ENCODE measurements at regions not wholly inside any gene's neighbourhood (a gene's known extent, or its start where the extent isn't known, plus 50 kb on each side); places are given as distances from the start of the nearest gene placed in this dataset.
"Not testable (repeated sequence)": the region's sequence is repeated elsewhere in the genome, so short reads cannot be mapped to it uniquely, and the experiment has no call there.

DNA sequence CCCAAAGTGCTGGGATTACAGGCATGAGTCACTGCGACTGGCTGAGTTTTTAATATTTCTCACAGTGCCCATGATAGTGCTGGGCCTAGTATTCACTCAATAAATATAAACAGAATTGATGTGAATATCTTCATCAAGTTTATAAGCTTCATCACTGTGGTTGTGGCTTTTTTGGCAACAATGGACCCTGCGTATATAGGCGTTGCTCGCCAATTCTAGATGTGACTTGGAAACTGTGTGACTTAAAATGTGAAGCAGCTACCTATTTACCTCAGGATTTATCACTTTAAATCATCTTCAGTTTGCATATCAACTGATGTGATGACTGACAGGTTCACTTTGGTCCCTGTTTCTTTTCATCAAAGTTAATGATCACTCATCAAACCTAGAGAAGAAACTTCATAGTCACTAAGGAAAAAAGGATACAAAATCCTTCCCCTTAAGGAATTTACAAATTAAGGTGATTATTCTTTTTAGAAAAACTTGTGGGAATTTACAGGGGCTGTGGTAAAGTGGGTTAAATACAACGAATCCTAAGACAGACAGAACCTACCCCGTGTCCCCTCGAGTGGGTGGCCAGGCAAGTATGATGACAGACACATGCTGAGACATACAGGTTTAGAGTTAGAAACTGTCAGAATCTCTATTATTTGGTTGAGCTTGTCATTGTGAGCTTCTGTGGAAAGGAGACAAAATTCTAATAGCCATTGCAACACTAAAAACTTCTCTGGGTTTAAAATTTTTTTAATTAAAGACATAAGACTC lies 101.3 kb downstream of the AKAP11 start:
- no peak for DNase-seq (ENCODE audit: low read depth)

DNA sequence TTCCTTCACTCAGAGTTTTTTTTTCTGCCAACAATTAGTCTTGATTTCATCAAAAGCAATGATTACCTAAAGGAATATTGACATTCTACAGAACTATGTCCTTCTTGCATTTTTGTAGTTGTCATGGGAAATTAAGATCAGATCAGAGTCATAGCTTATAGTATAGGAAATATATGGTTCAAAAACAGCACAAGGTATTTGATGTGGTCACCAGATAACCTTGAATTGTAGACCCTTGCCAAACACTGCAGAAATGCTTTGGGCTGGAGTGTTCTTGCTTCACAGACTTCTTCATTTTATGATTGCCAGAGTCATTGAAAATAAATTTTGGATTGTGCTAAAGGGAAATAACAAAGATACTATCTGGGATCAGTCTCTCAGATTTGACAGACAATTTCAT lies 103.7 kb downstream of the AKAP11 start:
- no peak for DNase-seq (ENCODE audit: low read depth)

- no peak for DNase-seq (ENCODE audit: low read depth)
These were observed 105.9 kb downstream of the AKAP11 start for GRCh38 chr13:42377640-42378382.

GRCh38 chr13:42378383-42378780 lies 106.4 kb downstream of the AKAP11 start:
- DNase-seq (ENCODE audit: low read depth) = no peak

GRCh38 chr13:42379241-42379640 lies 107.3 kb downstream of the AKAP11 start:
- DNase-seq (ENCODE audit: low read depth) = no peak

GRCh38 chr13:42380420-42381164 lies 108.6 kb downstream of the AKAP11 start:
- DNase-seq (ENCODE audit: low read depth) = no peak

DNA sequence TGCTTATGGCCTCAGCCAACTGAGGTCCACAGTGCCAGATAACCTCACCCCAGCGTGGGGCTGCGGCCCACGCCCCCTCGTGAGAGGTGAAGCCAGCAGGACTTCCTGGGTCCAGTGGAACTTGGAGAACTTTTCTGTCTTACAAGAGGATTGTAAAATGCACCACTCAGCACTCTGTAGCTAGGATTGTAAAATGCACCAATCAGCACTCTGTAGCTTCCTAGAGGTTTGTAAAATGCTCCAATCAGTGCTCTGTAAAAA lies 109.1 kb downstream of the AKAP11 start:
- DNase-seq (ENCODE audit: low read depth) = no peak

DNA sequence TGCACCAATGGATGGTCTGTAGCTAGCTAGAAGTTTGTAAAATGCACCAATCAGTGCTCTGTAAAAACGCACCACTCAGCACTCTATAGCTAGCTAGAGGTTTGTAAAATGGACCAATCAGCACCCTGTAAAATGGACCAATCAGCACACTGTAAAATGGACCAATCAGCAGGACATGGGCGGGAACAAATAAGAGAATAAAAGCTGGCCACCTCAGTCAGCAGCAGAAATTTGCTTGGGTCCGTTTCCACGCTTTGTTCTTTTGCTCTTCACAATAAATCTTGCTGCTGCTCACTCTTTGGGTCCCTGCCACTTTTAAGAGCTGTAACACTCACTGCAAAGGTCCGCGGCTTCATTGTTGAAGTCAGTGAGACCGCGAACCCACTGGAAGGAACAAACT lies 109.5 kb downstream of the AKAP11 start:
- not testable (repeated sequence) for DNase-seq (ENCODE audit: low read depth)

DNA sequence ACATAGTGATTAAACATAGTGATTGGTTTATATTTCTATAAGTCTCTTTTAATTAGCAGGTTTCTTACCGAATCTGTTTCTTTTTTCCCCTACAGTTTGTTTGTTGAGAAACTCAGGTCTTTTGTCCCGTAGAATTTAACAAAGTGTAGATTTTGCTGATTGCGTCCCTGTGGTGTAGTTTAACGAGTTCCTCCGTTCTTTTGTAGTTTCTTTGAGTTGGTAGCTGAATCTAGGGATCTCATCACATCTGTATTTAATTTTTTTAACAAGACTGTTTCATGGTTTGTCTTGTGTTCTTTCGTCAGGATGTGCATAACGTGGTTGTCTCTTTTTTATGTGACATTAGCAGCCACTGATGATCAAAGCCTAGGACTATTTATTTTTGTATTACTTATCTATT lies 111.1 kb downstream of the AKAP11 start:
- DNase-seq (ENCODE audit: low read depth) = no peak

- DNase-seq (ENCODE audit: low read depth) = no peak
These were observed 112.3 kb downstream of the AKAP11 start for GRCh38 chr13:42384265-42384664.

GRCh38 chr13:42388326-42388725 lies 116.4 kb downstream of the AKAP11 start:
- DNase-seq (ENCODE audit: low read depth) = no peak

GRCh38 chr13:42389041-42389440 lies 117.1 kb downstream of the AKAP11 start:
- DNase-seq (ENCODE audit: low read depth) = no peak

DNA sequence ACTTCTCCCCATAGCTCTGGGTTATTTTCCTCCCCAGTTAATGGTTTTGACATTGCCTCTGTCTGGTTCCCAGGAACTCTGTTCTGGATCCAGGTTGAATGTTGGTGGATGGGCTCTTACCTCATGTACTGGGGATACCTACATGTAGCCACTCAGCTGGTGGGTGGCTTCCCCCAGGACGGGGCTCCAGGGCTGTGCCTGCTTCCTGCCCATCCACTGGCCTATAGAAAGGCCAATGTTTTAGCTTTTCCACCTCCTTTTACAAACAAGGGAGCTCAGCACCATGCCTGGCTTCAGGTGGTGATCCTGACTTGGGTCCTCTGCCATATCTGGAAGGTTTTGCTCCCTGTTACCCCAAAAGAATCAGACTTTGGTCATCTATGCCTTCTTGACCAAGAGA lies 120.2 kb downstream of the AKAP11 start:
- no peak for DNase-seq (ENCODE audit: low read depth)

- DNase-seq (ENCODE audit: low read depth) = no peak
These were observed 121.0 kb downstream of the AKAP11 start for GRCh38 chr13:42392716-42393572.

GRCh38 chr13:42393573-42394360 lies 121.8 kb downstream of the AKAP11 start:
- no peak for DNase-seq (ENCODE audit: low read depth)

- DNase-seq (ENCODE audit: low read depth) = no peak
These were observed 122.4 kb downstream of the AKAP11 start for GRCh38 chr13:42394361-42394708.

- DNase-seq (ENCODE audit: low read depth) = no peak
These were observed 122.7 kb downstream of the AKAP11 start for GRCh38 chr13:42394711-42395085.

DNA sequence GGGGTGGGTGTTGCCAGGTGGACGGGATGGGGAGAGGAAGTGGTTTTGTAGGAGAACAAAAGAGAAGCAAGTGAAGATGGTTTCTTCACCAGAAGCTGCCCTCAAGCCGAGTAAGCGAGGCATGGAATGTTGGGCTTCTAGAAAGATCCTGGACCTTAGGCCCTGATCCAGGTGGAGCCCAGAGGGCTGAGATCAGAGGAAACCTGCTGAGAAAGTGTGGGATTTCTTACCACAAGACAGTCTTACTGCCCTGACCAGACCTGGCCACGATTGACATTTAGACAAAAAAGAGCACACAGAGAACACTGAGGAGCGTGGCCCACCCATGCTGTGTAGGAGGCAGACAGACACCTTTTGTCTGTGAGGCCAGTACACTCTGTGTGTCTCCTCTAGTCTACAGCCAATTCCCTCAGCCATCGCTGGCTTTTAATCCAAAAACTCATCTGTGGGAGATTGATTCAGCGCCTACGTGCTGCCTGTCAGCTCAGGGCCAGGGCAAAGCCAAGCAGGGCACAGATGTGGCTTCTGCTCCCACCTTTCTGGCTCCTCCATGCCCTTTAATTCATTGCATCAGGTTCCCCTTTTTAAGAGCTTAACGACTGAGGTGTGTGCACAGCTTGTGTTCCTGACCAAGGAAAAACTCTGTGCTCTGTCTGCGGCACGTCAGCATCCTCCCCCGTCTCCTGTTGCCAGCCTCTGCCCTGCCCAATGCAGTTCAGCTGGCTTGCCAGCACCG lies 123.3 kb downstream of the AKAP11 start:
- DNase-seq (ENCODE audit: low read depth) = peak; percentile 35

- peak; percentile 70 for DNase-seq (ENCODE audit: low read depth)
These were observed 124.5 kb downstream of the AKAP11 start for GRCh38 chr13:42396501-42396900.

DNA sequence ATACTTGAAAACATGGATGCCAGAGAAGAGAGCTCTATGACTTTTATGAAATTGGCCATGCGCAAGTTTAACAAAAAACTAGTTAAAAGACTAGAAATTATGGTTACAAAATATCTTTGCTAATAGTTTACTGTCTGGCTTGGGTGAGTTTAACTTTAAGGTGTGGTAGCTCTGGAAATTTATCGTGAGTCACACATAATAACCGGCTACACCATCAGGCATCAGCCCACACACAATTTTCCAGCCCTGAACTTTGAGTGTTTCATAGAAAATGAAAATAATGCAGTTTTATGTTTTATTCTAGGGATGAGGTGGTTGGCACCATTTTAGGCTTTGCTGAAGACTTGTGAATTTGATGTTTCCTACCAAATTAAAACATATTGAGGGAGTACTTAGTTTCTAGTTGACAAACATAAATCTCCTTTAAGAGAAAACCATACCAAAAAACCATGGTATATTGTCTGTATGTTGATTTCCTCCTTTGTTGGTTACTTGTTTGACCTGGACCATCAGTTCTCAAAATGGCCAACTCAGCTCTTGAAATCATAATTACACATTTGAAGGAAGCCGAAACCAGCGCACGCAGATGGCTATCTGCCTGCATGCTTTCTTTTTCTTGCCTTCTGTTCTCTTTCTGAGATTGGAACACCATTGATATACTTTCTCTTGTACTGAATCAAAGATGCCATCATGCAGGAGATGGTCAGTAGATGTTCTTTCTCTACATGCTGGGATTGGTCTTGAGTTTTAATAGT lies 125.1 kb downstream of the AKAP11 start:
- no peak for DNase-seq (ENCODE audit: low read depth)

Data from activated T-cell treated with anti-CD3 and anti-CD28 coated beads for 48 hours (primary cell).